ENCODE measurements at regions not wholly inside any gene's neighbourhood (a gene's known extent, or its start where the extent isn't known, plus 50 kb on each side); places are given as distances from the start of the nearest gene placed in this dataset.

DNA sequence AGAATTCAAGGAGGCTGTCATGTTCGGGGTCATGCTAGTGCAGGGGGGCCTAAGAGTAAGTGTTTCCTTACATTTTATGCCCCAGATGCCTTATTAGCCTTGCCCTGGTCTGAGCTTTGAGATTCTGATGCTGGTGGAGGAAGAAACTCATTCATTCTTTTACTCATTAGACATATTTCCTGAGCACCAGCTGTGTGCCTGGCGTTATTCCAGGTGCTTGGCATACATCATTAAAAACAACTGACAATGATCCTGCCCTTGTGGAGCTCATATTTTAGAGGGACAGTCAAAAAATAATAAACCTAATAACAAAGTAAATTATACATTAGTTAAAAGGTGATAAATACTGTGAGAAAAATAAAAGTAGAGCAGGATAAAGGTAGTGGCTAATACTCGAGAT, 138.9 kb upstream of the SGCD start:
- H3K27ac ChIP-seq (ENCODE audit: low read depth, low read length): no peak overlapping the region
- no peak overlapping the region for H3K9ac ChIP-seq (ENCODE audit: low read length in 5 of 5)
- H3K36me3 ChIP-seq (ENCODE audit: control insufficient read depth in 5 of 5, insufficient read depth in 5 of 5, low read length in 5 of 5): no peaks in the 10 kb centered on the region
- H3K27me3 ChIP-seq (ENCODE audit: control insufficient read depth in 5 of 5, insufficient read depth in 4 of 5, low read length in 5 of 5): no peaks in the 10 kb centered on the region
- H3K4me3 ChIP-seq (ENCODE audit: low read depth in 1 of 5, low read length in 5 of 5): no peak overlapping the region
- H3K9me3 ChIP-seq (ENCODE audit: control insufficient read depth in 5 of 5, low read length in 5 of 5): peaks cover 0 to 2% (median 0%) of the 10 kb centered on the region in 5 donors
- no peaks in the 10 kb centered on the region for H3K4me1 ChIP-seq (ENCODE audit: control insufficient read depth in 5 of 5, insufficient read depth in 5 of 5, low read length in 5 of 5)

- no peak overlapping the region for H3K4me3 ChIP-seq (ENCODE audit: low read depth in 1 of 5, low read length in 5 of 5)
- no peaks in the 10 kb centered on the region for H3K36me3 ChIP-seq (ENCODE audit: control insufficient read depth in 5 of 5, insufficient read depth in 5 of 5, low read length in 5 of 5)
- peaks cover 0 to 2% (median 0%) of the 10 kb centered on the region in 5 donors for H3K9me3 ChIP-seq (ENCODE audit: control insufficient read depth in 5 of 5, low read length in 5 of 5)
- H3K9ac ChIP-seq (ENCODE audit: low read length in 5 of 5): no peak overlapping the region
- no peak overlapping the region for H3K27ac ChIP-seq (ENCODE audit: low read depth, low read length)
- H3K27me3 ChIP-seq (ENCODE audit: control insufficient read depth in 5 of 5, insufficient read depth in 4 of 5, low read length in 5 of 5): no peaks in the 10 kb centered on the region
- H3K4me1 ChIP-seq (ENCODE audit: control insufficient read depth in 5 of 5, insufficient read depth in 5 of 5, low read length in 5 of 5): no peaks in the 10 kb centered on the region
Measured at GRCh38 chr5:156189628-156190027, 137.3 kb upstream of the SGCD start.

DNA sequence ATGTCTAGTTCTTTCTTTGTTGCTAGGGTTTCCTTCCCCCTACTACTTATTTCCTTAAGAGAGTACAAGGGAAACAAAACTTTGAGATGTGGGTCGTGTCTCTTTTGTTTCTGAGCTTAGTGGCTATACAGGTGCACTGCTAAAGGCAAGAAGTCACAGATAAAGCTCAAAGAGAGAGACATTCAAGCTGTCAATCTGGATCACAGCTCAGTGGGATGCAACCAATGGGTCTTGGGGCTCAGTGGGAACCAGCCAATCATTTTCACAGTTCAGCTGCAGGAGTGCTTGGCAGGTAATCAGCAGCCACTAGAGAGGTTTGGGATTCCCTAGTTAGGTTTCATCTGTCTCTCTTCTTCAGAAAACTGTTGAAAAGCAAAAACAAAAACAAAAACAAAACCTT, 135.4 kb upstream of the SGCD start:
- Histone ChIP-seq H3K9me3 (ENCODE audit: control insufficient read depth in 5 of 5, low read length in 5 of 5) (peaks cover 0 to 2% (median 0%) of the 10 kb centered on the region in 5 donors), H3K27me3 (ENCODE audit: control insufficient read depth in 5 of 5, insufficient read depth in 4 of 5, low read length in 5 of 5) (no peaks in the 10 kb centered on the region), H3K9ac (ENCODE audit: low read length in 5 of 5) (no peak overlapping the region), H3K4me1 (ENCODE audit: control insufficient read depth in 5 of 5, insufficient read depth in 5 of 5, low read length in 5 of 5) (no peaks in the 10 kb centered on the region), H3K36me3 (ENCODE audit: control insufficient read depth in 5 of 5, insufficient read depth in 5 of 5, low read length in 5 of 5) (no peaks in the 10 kb centered on the region), H3K4me3 (ENCODE audit: low read depth in 1 of 5, low read length in 5 of 5) (no peak overlapping the region), H3K27ac (ENCODE audit: low read depth, low read length) (no peak overlapping the region)

- H3K27me3 ChIP-seq (ENCODE audit: control insufficient read depth in 5 of 5, insufficient read depth in 4 of 5, low read length in 5 of 5): no peaks in the 10 kb centered on the region
- no peak overlapping the region for H3K9ac ChIP-seq (ENCODE audit: low read length in 5 of 5)
- no peak overlapping the region for H3K4me3 ChIP-seq (ENCODE audit: low read depth in 1 of 5, low read length in 5 of 5)
- peaks cover 0 to 2% (median 0%) of the 10 kb centered on the region in 5 donors for H3K9me3 ChIP-seq (ENCODE audit: control insufficient read depth in 5 of 5, low read length in 5 of 5)
- no peak overlapping the region for H3K27ac ChIP-seq (ENCODE audit: low read depth, low read length)
- no peaks in the 10 kb centered on the region for H3K4me1 ChIP-seq (ENCODE audit: control insufficient read depth in 5 of 5, insufficient read depth in 5 of 5, low read length in 5 of 5)
- H3K36me3 ChIP-seq (ENCODE audit: control insufficient read depth in 5 of 5, insufficient read depth in 5 of 5, low read length in 5 of 5): no peaks in the 10 kb centered on the region
Measured at GRCh38 chr5:156197042-156197635, 129.8 kb upstream of the SGCD start.

DNA sequence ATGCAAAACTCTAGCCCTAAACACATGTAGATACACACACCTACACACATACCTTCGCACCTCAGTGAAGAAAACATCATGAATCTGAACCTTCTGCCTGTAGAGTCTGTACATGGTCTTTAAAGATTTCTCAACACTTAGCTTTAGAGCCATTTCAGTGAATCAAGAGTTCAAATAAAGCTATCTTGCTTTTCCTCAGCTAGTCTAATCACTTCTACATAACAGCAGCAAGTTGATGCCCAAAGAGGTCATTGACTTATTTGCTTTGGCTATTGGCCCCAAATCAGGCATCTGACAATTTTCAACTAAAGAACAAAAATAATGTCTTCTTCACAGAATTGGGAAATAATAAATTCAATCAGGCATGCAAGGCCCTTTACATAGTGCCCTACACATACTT, 127.9 kb upstream of the SGCD start:
- Histone ChIP-seq H3K27me3 (ENCODE audit: control insufficient read depth in 5 of 5, insufficient read depth in 4 of 5, low read length in 5 of 5) (no peaks in the 10 kb centered on the region), H3K27ac (ENCODE audit: low read depth, low read length) (no peak overlapping the region), H3K9ac (ENCODE audit: low read length in 5 of 5) (no peak overlapping the region), H3K9me3 (ENCODE audit: control insufficient read depth in 5 of 5, low read length in 5 of 5) (no peaks in the 10 kb centered on the region), H3K4me1 (ENCODE audit: control insufficient read depth in 5 of 5, insufficient read depth in 5 of 5, low read length in 5 of 5) (no peaks in the 10 kb centered on the region), H3K4me3 (ENCODE audit: low read depth in 1 of 5, low read length in 5 of 5) (no peak overlapping the region), H3K36me3 (ENCODE audit: control insufficient read depth in 5 of 5, insufficient read depth in 5 of 5, low read length in 5 of 5) (no peaks in the 10 kb centered on the region)

- Histone ChIP-seq H3K4me3 (ENCODE audit: low read depth in 1 of 5, low read length in 5 of 5) (no peak overlapping the region), H3K27ac (ENCODE audit: low read depth, low read length) (no peak overlapping the region), H3K27me3 (ENCODE audit: control insufficient read depth in 5 of 5, insufficient read depth in 4 of 5, low read length in 5 of 5) (no peaks in the 10 kb centered on the region), H3K9me3 (ENCODE audit: control insufficient read depth in 5 of 5, low read length in 5 of 5) (no peaks in the 10 kb centered on the region), H3K9ac (ENCODE audit: low read length in 5 of 5) (no peak overlapping the region), H3K4me1 (ENCODE audit: control insufficient read depth in 5 of 5, insufficient read depth in 5 of 5, low read length in 5 of 5) (no peaks in the 10 kb centered on the region), H3K36me3 (ENCODE audit: control insufficient read depth in 5 of 5, insufficient read depth in 5 of 5, low read length in 5 of 5) (no peaks in the 10 kb centered on the region)
Measured at GRCh38 chr5:156200938-156201787, 125.8 kb upstream of the SGCD start.

DNA sequence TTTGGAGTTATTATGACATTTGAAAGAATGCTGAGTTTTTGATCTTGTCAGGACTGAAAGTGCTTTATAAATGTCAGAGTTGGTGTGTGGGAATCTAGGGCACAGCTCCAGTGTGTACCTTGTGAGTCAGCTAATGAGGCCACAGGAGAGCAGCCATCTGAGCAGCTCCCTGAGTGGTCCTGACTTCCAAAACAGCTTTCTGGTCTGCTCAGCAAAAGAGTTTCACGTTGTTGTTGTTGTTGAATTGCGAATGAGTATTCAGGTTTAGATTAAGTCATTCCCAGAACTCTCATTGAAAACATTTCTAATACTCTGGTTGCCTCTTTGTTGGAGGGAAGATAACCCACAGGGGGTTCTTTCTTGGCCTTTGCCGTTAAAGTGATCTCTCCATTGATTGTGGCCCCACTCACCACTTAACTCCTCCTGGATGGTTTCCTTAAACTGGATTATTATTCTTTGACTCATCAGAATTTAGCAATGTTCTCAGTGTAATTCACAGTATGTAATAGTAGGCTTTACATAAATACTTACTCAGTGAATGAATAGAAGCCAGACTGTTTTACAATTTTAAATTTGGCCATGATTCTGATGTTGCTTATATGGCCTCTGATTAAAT, 125.1 kb upstream of the SGCD start:
- Histone ChIP-seq H3K4me3 (ENCODE audit: low read depth in 1 of 5, low read length in 5 of 5) (no peak overlapping the region), H3K27me3 (ENCODE audit: control insufficient read depth in 5 of 5, insufficient read depth in 4 of 5, low read length in 5 of 5) (no peaks in the 10 kb centered on the region), H3K9ac (ENCODE audit: low read length in 5 of 5) (no peak overlapping the region), H3K36me3 (ENCODE audit: control insufficient read depth in 5 of 5, insufficient read depth in 5 of 5, low read length in 5 of 5) (no peaks in the 10 kb centered on the region), H3K27ac (ENCODE audit: low read depth, low read length) (no peak overlapping the region), H3K9me3 (ENCODE audit: control insufficient read depth in 5 of 5, low read length in 5 of 5) (no peaks in the 10 kb centered on the region), H3K4me1 (ENCODE audit: control insufficient read depth in 5 of 5, insufficient read depth in 5 of 5, low read length in 5 of 5) (no peaks in the 10 kb centered on the region)

DNA sequence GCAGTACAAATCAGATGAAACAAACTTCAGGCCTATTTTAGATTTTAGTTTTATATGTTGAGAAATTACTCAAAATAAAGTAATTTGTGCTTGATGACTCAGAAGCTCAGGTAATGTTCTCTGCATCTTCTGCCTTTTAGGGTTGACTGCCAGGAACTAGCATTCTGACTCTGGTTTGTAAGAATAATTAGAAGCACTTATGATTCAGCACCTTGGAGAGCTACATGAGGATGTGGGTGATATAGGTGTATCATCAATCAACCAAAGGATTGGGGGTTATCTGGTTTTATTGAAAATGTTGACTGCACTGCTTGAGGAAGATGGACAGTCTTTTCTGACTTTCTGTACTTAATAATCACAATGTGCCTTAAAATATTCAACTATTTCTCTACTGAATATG, 118.7 kb upstream of the SGCD start:
- Histone ChIP-seq H3K27me3 (ENCODE audit: control insufficient read depth in 5 of 5, insufficient read depth in 4 of 5, low read length in 5 of 5) (no peaks in the 10 kb centered on the region), H3K4me1 (ENCODE audit: control insufficient read depth in 5 of 5, insufficient read depth in 5 of 5, low read length in 5 of 5) (no peaks in the 10 kb centered on the region), H3K4me3 (ENCODE audit: low read depth in 1 of 5, low read length in 5 of 5) (no peak overlapping the region), H3K9ac (ENCODE audit: low read length in 5 of 5) (no peak overlapping the region), H3K36me3 (ENCODE audit: control insufficient read depth in 5 of 5, insufficient read depth in 5 of 5, low read length in 5 of 5) (no peaks in the 10 kb centered on the region), H3K9me3 (ENCODE audit: control insufficient read depth in 5 of 5, low read length in 5 of 5) (peaks cover 0 to 14% (median 11%) of the 10 kb centered on the region in 5 donors), H3K27ac (ENCODE audit: low read depth, low read length) (no peak overlapping the region)

DNA sequence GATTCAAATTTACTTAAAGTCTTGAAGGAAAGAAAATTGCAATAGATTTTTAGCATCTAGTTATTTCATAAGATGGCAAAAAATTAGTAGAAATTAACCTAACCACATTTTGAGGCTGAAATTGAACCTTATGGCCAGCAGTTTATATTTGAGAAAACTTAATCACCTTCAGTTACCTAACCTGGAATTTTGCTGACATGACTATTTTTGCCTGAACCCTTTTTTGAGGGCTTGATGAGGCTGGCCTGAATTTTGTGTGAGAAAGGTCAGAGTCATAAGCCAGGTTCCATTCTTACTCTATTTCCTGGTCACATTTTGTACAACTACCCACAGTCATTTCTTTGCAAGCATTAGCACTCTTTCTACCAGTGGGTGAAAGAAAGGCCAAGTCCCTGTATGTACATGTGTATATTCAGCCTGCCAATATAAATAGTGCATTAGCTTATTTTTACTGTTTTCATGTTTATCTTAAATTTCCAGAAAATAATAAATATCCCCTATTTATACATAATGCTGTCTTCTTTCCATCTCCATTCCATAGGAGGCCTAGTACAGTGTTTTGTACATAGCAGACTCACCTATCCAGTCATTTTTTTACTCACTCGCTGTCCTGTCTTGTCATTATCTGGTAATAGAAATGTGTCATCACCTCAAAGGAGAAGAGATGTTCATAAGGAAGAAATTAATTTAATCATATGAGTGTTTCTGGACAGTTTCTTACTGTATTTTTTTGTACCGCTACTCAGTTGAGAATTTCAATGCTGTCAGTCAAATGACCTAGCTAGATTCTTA, 108.4 kb upstream of the SGCD start:
- H3K27ac ChIP-seq (ENCODE audit: low read depth, low read length): no peak overlapping the region

More for the DNA sequence above, 108.4 kb upstream of the SGCD start:
- Histone ChIP-seq H3K4me1 (ENCODE audit: control insufficient read depth in 5 of 5, insufficient read depth in 5 of 5, low read length in 5 of 5) (no peaks in the 10 kb centered on the region), H3K4me3 (ENCODE audit: low read depth in 1 of 5, low read length in 5 of 5) (no peak overlapping the region), H3K9ac (ENCODE audit: low read length in 5 of 5) (no peak overlapping the region), H3K9me3 (ENCODE audit: control insufficient read depth in 5 of 5, low read length in 5 of 5) (peaks cover 0 to 4% (median 0%) of the 10 kb centered on the region in 5 donors), H3K36me3 (ENCODE audit: control insufficient read depth in 5 of 5, insufficient read depth in 5 of 5, low read length in 5 of 5) (no peaks in the 10 kb centered on the region), H3K27me3 (ENCODE audit: control insufficient read depth in 5 of 5, insufficient read depth in 4 of 5, low read length in 5 of 5) (no peaks in the 10 kb centered on the region)

Data from subcutaneous abdominal adipose tissue (tissue), 5 donors.